SHP77 (cell line): ENCODE measurements at regions not wholly inside any gene's neighbourhood (a gene's known extent, or its start where the extent isn't known, plus 50 kb on each side); places are given as distances from the start of the nearest gene placed in this dataset.
A peak's percentile ranks its signal among the peaks of the same experiment; 100 is the strongest.

Experiments
- DNase-seq, 2 experiments: peaks; one replicate each; lab custom pipeline; 2025; lab: John Stamatoyannopoulos, UW

DNA sequence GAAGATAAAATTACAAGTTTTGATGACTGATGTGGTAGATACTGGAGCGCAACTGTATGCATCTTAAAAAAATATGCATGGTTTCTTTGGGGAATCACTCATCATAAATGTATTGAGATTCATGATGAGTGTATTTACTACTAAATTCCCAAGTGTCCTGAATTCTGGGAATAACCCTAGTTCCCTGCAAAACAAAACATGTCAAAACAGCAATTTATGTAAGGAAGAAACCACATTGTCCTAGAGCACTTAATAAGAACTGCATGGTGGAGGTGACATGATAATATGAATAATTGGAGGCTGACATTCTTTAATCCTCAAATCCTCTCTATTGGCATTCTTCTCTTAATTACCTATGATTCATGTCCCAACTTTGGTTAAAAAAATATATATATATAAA lies 1804.7 kb downstream of the STIM2 start:
- no peak for DNase-seq

DNA sequence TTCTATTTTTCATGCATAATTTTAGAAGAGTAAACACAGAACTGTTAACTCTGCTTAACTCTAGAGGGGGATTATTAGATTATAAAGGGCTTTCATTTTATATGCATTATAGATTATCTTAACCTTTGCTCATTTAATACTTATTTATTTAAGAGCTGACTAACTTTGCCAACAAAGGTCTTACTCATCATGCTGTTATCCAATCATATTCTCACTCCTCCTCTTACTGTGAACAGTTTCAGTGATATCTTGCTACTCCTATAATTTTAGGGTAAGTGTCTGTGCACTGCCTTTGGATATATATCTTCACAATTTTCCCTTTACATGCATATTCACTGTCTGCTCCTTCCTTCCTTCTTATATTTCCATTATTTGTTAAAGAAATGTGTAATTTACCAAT lies 1814.9 kb downstream of the STIM2 start:
- DNase-seq: no peak

DNA sequence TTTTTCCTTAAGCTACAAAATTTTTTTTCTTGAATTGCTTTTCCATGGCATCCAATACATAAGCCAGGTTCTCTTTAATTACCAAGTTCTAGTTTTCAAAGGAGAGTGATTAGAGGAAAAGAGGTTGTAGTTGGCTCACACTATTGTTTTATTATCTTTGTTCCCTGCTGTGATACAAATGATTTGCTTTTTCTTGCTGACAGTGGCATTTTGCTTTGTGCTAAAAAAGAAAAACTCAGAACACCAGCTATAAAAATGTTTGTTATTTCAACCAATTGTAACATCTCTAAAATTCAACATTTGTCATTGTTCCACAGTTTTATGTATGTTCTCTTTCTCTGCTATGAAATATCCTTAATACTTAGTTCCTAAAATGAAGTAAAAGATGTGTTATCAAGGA lies 1817.2 kb downstream of the STIM2 start:
- DNase-seq: no peak

DNA sequence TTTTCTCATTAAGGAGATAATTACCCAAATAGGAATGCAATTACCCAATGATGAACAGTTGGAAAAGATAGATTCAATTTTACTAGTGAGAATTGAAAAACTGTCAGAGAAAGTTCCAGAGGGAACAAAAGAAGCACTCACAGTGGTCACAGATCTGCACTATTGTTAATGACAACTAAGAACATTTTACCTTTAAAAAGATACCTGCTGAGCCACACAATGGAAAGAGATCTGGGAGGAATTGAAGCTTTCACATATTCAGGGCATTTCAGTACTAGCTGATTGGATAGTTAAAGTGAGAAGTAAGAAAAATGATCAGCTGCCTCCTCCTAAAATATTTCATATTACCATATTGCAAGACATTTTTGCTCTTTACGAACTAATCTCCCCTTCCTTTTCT lies 1822.2 kb downstream of the STIM2 start:
- DNase-seq: no peak

DNA sequence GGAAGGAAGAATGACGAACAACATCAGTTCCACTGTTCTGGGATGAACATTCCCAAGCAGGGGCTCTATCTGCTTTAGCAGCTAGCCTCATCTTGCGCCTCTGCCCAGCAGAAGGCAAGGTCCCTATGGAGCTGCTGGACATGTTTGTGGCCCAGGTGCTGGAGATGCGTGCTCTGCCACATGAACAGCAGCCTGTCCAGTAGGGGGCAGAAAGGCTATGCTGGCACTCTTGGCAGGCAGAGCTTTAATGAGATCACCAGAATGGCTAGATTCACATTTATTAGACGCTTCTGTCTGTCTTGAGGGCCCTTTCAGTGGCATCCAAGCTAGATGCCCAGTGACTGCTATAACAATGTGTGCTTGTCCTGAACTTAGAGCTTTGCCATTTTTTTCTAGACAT lies 1826.0 kb downstream of the STIM2 start:
- DNase-seq: peak; percentile 18 to 47

DNA sequence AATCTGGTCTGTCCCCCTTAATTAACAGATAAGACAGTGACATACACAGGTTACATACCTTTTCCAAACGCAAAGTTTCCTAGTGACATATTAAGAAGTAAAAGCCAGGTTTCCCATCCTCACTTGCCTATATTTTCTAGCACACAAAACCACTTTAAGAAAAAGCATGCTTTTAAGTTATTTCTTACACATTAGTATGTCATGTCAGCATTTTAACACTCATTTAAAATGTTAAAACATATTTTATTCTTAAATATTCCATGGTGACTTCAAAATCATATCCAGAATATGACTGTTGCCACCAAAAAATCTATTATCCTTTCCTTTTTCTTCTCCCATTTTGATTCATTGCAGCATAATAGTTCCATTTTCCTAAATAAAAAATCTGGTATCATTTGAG lies 1830.2 kb downstream of the STIM2 start:
- DNase-seq: no peak

DNA sequence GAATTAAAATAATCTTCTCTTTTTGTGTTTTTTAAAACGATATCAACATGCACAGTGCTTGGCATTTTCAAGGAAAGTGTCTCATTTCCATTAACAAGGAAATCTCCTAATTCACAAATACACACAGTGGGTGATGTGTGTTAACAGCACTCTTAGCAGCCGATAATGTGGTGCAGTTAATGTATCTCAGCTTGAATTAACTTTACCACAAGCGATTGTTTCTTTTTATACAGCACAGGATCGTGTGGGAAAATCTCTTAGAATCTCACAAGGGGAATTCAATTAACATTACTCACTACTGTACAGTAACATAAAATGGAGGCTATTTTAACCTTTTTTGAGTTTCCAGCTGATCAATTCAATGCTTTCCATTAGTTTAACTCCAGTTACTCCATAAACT lies 1841.9 kb downstream of the STIM2 start:
- no peak for DNase-seq

DNA sequence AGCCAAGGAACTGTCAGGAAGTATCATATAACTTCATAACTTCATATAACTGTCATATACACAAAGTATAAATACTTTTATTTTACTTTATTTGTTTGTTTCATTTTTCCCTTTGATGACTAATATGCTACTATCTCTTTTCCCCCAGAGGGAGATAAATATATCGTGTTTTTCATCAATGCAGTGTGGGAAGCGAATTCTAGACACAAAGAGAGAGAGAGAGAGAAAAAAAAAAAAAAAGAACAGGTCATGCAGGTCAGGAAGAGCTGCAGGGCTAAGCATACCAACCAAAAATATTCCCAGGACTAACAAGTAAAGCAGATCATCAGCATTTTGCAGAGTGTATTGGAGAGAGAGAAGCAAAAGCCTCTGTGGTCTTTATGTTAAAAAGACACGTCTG lies 1849.2 kb downstream of the STIM2 start:
- no peak for DNase-seq

DNA sequence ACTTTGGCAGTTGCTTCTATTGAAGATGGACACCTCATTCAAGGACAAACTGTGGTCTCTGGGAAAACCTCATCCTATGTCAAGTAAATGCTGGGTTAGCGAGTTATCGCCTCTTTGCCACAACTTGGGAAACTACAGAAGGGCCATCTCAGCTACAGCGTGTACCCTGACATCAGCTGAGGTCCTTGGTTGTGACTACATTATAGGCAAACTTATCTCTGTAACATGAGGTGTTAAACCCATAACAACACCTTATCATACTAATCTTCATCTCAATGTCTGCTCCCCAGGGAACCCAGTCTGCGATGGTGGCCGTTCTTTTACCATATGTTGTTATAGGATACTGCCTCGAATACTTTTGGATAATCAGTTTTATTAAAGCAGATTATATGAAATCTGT lies 1862.7 kb downstream of the STIM2 start:
- DNase-seq: no peak

DNA sequence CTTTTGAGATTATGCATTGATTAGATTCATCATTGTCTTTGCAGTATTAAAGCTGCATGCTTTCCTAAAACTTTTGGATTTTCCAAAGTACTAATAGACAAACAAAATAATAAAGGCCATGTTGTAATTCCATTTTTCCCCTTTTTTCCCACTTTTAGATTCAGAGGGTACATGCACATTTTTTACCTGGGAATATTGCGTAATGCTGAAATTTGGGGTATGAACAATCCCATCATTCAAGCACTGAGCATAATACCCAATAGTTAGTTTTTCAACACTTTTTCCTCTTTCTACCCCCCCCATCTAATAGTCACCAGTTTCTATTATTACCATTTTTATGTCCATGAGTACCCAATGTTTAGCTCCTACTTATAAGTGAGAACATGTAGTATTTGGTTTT lies 1863.6 kb downstream of the STIM2 start:
- no peak for DNase-seq

DNA sequence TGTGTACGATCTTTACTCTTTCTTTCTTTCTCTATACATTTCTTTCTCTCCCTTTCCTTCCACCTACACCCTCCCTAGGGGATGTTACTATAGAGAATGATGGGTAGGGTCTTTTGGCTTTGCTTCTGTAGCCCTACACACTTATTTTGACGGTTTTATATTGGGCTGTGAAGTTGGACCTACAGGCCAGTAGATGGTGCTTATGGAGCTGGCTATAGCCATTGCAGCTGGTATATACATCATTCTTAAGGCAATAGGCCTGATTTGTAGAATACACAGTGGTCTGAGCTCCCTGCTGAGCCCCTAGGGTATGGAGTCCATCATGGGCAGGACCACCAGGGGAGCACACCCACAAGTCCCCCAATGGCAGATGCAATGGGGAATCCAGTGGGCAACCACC lies 1869.7 kb downstream of the STIM2 start:
- no peak for DNase-seq

DNA sequence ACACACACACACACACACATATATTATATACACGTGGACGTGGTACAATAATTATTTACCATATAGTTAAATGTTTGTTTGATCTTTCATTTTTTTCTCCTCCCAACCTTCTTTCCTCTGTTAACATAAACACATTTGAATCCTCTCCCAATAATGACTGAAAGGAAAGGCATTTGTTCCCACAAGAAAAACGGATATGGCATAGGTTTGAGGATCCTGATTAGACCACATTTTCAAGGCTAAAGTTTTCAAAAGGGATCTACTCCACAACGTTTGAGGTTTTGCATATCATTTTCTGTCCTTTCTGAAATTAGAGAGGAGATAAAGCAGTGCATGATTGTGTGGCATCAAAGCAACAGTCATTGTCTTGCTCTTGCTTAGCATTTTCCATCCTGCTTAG lies 1883.4 kb downstream of the STIM2 start:
- DNase-seq: no peak

DNA sequence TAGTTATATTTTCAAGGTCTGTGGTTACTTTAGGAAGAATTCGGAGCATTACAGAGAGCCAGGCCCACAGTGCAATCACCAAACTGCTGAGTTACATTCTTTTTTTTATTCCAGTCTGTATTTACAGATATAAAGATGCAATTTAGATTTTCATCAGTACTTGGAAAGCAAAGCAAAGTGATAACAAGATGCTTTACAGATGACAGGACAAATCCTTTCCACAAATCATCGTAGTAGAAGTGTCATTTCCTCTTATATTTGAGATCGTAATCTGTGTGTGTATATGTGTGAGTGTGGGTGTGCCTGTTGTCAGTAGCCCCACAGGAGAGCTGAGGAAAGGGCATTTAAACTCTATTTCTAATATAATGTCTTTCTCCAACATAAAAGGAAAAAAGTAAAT lies 1893.7 kb downstream of the STIM2 start:
- no peak for DNase-seq

DNA sequence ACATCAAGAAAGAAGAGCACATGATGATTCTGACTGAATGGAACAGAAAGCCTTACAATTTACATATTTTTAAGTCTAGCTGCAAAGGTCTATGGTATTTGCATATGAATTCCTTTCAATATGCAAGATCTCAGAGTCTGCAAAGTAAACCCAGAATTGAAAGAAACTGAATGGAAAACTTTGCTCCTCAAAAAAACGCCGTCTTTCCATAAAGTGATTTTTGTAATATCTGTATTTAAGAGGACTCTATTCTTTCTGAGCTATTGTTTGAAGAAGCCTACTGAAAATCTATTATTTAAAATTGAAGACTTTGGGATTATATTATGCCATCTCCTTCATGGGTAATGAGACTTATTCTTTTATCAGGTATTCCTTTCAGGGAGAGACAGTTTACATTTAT lies 1894.4 kb downstream of the STIM2 start:
- no peak for DNase-seq

DNA sequence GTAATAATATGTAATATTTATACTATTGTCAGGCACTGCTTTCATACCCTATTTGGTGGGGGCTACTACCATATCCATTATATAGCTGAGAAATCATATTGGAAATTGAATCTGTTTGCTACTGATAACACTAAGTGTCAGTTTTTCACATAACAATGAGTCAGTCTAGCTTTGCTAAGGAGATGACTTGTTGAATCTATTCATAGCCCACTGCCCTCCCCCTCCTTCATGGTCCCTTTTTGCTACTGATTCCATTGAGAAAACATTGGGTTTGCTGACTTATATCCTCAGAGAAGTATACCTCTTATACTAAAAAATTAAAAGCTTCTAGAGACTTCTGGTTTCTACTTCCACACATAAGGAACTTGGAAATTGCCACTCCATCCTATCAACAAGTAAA lies 1898.4 kb downstream of the STIM2 start:
- DNase-seq: no peak

DNA sequence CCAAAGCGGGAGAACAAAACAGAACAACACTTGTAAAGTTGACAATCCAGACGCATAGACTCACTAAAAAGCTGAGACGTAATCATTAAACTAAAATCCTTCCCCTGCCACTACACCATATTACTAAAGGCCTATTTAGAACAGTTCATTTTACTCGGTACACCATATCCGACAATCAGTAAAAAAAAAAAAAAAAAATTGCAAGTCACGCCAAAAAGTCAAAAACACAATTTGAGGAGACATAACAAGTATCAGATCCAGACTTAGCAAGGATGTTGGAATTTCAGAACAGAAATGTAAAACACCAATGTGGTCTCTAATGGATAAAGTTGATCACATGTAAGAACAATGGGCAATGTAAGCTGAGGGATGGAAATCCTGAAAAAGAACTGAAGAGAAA lies 1899.4 kb downstream of the STIM2 start:
- DNase-seq: no peak

DNA sequence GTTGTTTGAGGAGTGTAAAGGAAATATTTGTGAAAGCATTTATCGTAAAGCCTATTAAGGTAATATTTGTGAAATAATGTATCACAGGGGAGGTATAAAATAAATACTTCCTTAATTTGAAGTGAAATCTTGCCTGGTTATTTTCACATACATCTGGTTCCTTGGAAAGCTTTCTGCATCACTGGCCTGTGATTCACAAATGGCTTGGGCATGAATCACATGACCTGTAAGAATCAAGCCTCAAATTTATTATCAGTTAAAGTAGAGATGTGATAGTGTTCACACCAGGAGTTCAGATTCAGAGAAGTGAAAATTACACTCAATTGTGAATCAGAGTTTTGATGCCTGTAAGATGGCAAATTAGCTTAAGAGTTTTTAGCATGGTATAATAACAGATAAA lies 1911.4 kb downstream of the STIM2 start:
- DNase-seq: no peak

DNA sequence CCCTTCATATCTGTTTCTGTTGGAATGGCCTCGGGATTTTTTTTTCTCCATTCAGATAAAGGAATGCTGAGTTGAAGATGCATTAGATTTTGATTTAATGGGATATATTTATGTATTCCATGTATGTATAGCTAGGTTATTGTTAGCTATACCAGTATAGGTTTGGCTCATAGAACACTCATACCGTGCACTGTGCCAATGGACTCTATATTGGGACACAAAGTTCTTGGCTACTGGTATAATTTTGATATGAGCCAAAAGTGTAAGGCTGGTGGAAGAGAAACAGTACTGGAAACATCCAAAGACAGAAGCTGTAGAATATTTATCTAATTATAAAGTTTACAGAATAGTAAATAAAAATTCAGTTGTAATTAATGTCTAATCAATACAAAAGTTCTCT lies 1912.1 kb downstream of the STIM2 start:
- DNase-seq: no peak

DNA sequence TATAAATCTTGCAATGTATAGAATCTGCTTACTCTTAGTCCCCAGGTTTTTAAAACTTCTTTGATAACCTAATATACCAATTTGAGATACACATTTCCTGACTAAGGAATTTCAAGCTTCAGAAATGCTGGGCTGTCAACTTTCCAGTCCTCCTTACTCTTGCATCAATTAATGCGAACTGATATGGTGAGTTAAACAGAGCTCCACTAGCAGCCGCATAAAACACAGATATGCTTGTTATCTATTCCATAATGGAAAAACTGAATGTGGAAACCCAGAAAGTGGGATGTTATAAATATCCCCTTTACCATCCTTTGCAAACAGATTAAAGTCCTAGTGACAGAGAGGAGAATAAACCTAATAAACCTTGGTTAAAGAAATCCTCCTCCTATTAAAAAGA lies 1913.7 kb downstream of the STIM2 start:
- no peak for DNase-seq

DNA sequence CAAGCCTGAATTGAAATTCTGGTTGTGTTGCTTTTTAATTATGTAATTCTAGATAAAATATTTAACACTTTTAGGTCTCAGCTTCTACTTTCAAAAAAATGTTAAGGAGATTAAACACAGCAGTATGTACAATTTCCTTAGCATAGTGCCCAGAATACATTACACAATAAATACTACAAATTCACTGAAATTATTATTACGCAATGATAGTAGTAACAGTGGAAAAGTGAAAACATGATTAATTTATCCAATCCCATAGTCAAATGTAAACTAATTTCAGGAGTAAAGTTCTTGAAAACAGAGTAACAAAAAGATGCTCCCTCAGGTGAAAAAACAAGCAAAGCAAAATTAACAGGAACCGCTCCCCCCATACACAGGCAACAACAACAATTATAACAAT lies 1915.4 kb downstream of the STIM2 start:
- no peak for DNase-seq

DNA sequence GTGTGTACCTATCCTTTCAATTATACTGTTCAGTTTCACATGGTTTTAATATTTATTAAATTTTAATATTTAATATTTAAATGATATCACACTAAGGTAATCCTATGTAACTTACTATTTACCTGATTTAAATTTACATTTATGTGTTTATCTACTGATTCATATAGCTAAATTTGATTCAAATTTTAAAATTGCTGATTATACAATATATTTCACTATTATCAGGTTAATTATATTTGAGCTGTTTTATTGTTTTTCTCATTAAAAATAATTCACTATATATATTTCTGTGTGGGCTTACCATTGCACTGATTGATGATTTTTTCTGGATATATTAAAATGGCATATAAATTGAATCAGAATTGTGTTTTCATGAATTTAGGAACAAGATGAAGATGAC lies 1923.5 kb downstream of the STIM2 start:
- DNase-seq: no peak

DNA sequence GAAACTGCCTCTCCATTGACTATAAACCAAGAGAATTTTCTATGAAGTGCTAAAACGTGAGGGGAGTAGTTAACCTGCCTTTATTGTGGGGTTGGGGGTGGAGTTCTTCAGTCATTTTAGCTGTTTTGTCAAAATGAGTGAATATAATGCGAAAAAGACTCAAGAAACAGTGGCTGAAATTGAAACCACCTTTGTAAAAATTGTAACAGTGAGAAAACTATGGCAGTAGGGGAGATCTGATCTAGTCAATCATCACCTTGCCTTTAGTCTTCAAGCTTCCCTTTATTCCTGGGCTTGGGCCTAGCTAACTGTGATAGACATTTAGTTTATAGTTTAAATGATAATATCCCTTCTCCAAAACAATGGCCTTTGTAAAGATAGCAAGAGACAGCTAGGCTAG lies 1927.3 kb downstream of the STIM2 start:
- DNase-seq: no peak

DNA sequence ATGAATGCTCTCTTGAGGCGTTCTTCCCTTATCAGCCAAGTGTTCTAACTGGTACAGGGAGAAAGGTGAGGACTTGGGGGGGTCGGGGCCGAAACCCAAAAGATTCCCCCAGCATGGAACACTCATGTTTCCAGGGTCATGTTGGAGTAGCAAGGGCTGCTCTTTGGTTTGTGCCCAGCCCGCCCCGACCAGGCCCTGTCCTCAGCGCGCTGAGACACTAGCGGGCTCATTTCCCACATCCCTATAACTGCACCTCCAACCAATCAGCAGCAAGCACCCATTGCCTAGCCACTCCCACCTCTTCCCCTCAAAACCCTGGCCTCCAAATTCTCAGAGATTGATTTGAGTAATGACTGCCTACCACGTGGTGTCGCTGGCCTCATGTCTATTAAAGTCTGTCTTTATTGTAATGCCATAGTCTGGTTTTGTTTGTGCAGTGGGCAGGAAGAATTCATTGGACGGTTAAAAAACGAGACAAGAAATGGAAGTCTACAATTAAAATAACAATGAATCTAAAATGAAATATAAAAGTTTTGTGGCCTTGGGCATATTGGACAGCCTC lies 1928.4 kb downstream of the STIM2 start:
- DNase-seq: no peak

DNA sequence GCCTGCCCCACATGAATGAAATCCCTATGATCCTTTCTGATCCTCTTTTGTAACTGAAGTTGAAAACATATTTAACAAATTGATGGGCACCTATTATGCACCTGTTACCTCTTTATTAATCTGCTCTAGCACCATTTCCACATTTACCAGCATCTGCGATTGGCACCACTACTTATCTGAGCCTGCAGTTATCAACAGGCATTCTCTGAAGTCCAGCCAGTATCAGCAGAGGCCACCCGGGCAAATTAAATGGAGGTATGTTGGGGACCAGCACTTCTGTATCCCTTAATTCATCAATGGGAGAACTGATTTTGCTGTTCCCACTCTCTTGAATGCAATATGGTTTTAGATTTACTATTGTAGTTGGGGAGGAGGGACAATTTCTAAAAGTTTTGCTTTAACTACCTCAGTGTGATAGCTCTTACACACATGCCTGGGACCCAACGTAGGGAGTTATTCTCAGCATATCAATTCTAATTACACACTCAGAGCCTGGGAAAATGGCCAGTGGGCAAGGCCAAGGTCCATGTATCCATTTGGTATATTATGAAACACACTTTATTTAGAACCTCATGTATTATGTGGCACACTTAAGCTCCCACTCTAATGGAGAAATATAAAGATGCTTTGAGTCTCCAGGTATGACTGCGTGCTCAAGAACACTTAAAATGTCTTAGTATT lies 1927.1 kb upstream of the PCDH7 start:
- no peak for DNase-seq
